MM.1S (cell line): ENCODE measurements at regions not wholly inside any gene's neighbourhood (a gene's known extent, or its start where the extent isn't known, plus 50 kb on each side); places are given as distances from the start of the nearest gene placed in this dataset.
"Not testable (repeated sequence)": the region's sequence is repeated elsewhere in the genome, so short reads cannot be mapped to it uniquely, and the experiment has no call there.

Source experiments
- CTCF ChIP-seq: fragments of 300-600 bp; sonication (generic); IDR thresholded peaks from 2 replicates; pipeline ENCODE4 v1.5.1; 2016; ENCODE audit warnings: antibody characterized with exemption, low read length, mixed read lengths
- EZH2phosphoT487 ChIP-seq: fragments of 300-600 bp; sonication (generic); IDR thresholded peaks from 2 replicates; pipeline ENCODE4 v1.6.1; 2018; ENCODE audit warnings: antibody characterized with exemption, low read length

- not testable (repeated sequence) for TF ChIP-seq CTCF, EZH2phosphoT487
Observed at GRCh38 chr2:89229979-89230378, 538.5 kb downstream of the RPIA start.
